Left renal cortex interstitium (tissue), 4 donors: ENCODE measurements at regions not wholly inside any gene's neighbourhood (a gene's known extent, or its start where the extent isn't known, plus 50 kb on each side); places are given as distances from the start of the nearest gene placed in this dataset.
A peak's percentile ranks its signal among the peaks of the same experiment; 100 is the strongest.

Experiments used
- DNase-seq, 4 donors: peaks; one replicate each; pipeline ENCODE4 v3.0.0-alpha.2; 2013; ENCODE audit warnings: low read depth in 4 of 4, low spot score in 2 of 4, missing footprints in 1 of 4

GRCh38 chr2:139850254-139850890 is 1070.2 kb upstream of the NXPH2 start:
- DNase-seq = no peak

GRCh38 chr2:139836769-139837168 is 1056.6 kb upstream of the NXPH2 start:
- DNase-seq = no peak

GRCh38 chr2:139835101-139835500 is 1054.9 kb upstream of the NXPH2 start:
- no peak for DNase-seq

GRCh38 chr2:139828011-139828410 is 1047.8 kb upstream of the NXPH2 start:
- no peak for DNase-seq

- DNase-seq = no peak
These were observed 1045.5 kb upstream of the NXPH2 start for GRCh38 chr2:139825726-139826125.

- DNase-seq = no peak
These were observed 1039.1 kb upstream of the NXPH2 start for GRCh38 chr2:139819273-139819796.

GRCh38 chr2:139814458-139814857 is 1034.3 kb upstream of the NXPH2 start:
- DNase-seq = no peak

GRCh38 chr2:139813340-139813739 is 1033.2 kb upstream of the NXPH2 start:
- DNase-seq = no peak

- no peak for DNase-seq
These were observed 1025.3 kb upstream of the NXPH2 start for GRCh38 chr2:139805441-139805840.

GRCh38 chr2:139798391-139798790 is 1018.2 kb upstream of the NXPH2 start:
- no peak for DNase-seq

GRCh38 chr2:139790807-139791752 is 1010.9 kb upstream of the NXPH2 start:
- DNase-seq = peak in 1 of 4 donors; percentile 47

- DNase-seq = no peak
These were observed 1009.9 kb upstream of the NXPH2 start for GRCh38 chr2:139790136-139790535.

- no peak for DNase-seq
These were observed 998.5 kb upstream of the NXPH2 start for GRCh38 chr2:139778732-139779131.

GRCh38 chr2:139773720-139774277 is 993.6 kb upstream of the NXPH2 start:
- no peak for DNase-seq

- no peak for DNase-seq
These were observed 989.4 kb upstream of the NXPH2 start for GRCh38 chr2:139769633-139770032.

- no peak for DNase-seq
These were observed 983.5 kb upstream of the NXPH2 start for GRCh38 chr2:139763705-139764104.

GRCh38 chr2:139759000-139759505 is 978.9 kb upstream of the NXPH2 start:
- no peak for DNase-seq

- no peak for DNase-seq
These were observed 966.7 kb upstream of the NXPH2 start for GRCh38 chr2:139746901-139747300.

- no peak for DNase-seq
These were observed 964.1 kb upstream of the NXPH2 start for GRCh38 chr2:139744273-139744672.

- no peak for DNase-seq
These were observed 962.3 kb upstream of the NXPH2 start for GRCh38 chr2:139742216-139743172.
